ENCODE measurements at regions not wholly inside any gene's neighbourhood (a gene's known extent, or its start where the extent isn't known, plus 50 kb on each side); places are given as distances from the start of the nearest gene placed in this dataset.

DNA sequence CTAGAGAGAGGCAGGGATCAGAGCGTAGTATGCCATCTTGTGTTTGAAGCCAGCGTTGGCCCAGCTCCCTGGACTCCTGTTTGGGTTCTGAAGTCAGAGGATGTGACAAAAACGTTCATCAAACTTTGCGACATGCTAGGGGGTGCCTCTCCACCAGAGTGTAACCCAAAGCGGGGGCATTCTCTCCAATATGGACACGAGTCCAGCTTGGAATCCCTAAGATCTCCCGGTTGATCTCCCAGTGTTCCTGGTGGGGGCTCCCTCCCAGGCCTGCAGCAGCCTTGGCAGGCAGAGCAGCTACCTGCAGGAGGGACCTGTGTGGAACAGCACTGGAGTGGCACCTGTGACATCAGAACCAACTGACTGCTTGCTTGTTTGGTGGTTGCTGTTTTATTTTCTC lies 218.8 kb upstream of the ECI2 start:
- in situ Hi-C loops (cut with MboI; ENCODE audit: low sequenced_read_pairs, unreplicated experiment), result no loop called here
- no peak for DNase-seq (ENCODE audit: low spot score)
- TF ChIP-seq, protein P1, sequence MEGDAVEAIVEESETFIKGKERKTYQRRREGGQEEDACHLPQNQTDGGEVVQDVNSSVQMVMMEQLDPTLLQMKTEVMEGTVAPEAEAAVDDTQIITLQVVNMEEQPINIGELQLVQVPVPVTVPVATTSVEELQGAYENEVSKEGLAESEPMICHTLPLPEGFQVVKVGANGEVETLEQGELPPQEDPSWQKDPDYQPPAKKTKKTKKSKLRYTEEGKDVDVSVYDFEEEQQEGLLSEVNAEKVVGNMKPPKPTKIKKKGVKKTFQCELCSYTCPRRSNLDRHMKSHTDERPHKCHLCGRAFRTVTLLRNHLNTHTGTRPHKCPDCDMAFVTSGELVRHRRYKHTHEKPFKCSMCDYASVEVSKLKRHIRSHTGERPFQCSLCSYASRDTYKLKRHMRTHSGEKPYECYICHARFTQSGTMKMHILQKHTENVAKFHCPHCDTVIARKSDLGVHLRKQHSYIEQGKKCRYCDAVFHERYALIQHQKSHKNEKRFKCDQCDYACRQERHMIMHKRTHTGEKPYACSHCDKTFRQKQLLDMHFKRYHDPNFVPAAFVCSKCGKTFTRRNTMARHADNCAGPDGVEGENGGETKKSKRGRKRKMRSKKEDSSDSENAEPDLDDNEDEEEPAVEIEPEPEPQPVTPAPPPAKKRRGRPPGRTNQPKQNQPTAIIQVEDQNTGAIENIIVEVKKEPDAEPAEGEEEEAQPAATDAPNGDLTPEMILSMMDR (IDR thresholded peaks at IDR 0.05; ENCODE audit: borderline replicate concordance, control extremely low read depth, extremely low read depth, insufficient read depth, missing control alignments), result no peak

DNA sequence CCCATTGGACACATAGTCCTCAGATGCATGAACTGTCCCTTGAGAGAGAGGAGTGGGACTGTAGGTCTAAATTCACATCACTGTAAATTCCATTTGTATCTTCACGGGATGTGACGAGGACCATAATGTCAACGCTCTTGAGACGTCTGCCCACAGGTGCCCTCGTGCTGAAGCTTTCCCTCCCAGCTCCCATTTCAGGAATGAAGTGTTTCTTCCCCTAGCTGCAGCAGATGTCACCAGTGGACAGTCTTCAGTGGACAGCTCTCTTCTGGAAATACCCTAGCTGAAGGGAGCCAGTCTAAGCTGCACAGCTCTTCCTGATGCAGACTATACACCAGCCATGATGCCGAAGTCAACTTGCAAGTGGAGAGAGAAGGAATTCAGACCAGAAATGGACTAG lies 217.4 kb upstream of the ECI2 start:
- DNase-seq (ENCODE audit: low spot score), result no peak
- in situ Hi-C loops (cut with MboI; ENCODE audit: low sequenced_read_pairs, unreplicated experiment), result no loop called here
- TF ChIP-seq, protein P1 (IDR thresholded peaks at IDR 0.05; ENCODE audit: borderline replicate concordance, control extremely low read depth, extremely low read depth, insufficient read depth, missing control alignments), result no peak

DNA sequence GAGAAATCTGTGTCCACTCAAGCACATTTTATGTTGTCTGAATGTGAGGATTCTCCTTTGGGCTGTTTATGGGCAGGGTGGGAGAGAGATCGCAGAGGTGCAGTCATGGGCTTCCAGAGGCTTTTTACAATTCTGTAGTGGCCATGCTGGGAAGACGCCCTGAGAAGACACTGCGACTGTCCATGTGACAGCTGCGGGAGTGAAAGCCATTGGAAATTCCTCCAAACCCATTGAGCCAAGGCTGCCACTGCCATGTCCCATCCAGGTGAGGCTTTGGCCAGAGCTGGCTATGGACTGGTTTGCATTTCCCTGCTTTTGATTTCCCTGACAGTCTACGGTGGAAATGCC lies 216.9 kb upstream of the ECI2 start:
- TF ChIP-seq, protein P1 (IDR thresholded peaks at IDR 0.05; ENCODE audit: borderline replicate concordance, control extremely low read depth, extremely low read depth, insufficient read depth, missing control alignments), result no peak
- no peak for DNase-seq (ENCODE audit: low spot score)
- in situ Hi-C loops (cut with MboI; ENCODE audit: low sequenced_read_pairs, unreplicated experiment), result no loop called here

DNA sequence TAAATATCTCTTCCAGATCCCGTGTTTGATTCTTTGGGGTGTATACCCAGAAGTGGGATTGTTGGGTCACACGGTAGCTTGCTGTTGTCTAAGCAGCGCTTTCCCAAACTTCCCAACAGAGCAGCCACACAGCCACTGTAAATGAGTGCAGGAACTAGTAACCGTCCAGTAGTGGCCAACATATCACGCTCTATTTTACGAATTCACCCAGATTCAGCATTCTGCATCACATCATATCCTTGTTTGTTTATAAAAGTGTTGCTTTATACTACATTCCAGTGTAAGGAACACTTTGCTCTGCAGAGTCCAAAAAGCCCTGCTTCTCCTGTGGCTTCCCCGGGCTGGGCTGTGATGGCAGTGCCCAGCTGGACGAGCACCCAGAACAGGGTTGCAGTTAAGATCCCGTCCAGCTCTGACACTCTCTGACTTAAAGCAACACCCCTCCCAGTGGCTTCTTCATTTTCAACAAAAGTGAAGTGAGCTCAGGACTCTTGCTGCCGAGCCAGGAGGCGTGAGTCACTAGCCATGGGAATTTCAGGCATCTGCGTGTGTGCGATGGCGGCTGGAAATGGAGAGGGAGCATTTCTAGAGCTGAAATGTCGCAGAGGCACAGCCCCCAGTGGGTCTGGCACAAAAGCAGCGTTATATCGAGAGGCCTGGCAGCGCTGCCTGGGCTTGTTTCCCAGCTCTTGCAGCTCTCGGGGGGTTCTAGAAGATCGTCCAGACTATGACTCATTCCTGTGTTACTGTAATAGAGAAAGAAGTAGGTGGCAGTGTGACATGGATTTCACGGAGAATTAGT lies 216.3 kb upstream of the ECI2 start:
- in situ Hi-C loops (cut with MboI; ENCODE audit: low sequenced_read_pairs, unreplicated experiment), result no loop called here
- TF ChIP-seq, protein P1 (IDR thresholded peaks at IDR 0.05; ENCODE audit: borderline replicate concordance, control extremely low read depth, extremely low read depth, insufficient read depth, missing control alignments), result no peak
- no peak for DNase-seq (ENCODE audit: low spot score)

DNA sequence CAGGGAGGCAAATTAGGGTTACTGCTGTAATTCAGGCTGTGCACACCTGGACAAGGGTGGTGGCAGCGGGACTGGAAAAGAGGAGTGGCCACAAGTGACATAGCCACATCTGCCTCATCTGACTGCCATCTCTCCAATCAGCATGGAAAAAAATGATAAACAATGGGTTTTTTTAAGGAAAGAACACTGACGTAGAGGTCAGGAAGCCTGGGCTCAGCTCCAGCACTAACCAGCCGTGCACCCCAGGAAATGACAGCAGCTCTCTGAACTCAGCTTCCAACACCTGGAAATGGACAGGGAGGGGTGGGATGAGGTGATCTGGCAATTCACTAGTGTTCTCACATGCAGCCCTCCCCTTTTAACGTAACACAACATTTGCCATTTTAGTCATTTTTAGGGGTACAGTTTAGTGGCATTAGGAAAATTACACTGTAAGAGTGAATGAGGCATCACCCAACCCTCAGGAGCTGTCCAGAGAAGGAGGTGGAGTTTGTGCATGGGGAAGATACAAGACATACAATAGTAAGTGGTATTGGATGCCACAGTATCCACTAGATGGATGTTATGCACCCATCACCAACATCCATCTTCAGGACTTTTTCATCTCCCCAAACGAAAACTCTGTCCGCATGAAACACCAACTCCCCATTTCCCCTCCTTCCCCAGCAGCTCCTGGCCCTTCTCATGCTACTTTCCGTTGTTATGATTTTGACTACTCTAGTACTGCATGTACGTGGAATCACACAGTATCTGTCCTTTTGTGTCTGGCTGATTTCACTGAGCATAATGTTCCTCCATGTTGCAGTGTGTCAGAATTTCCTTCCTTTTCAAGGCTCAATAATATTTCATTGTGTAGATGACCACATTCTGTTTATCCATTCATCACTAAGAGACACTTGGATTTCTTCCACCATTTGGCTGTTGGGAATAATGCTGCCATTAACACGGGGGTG lies 215.5 kb upstream of the ECI2 start:
- DNase-seq (ENCODE audit: low spot score), result no peak
- TF ChIP-seq, protein P1 (IDR thresholded peaks at IDR 0.05; ENCODE audit: borderline replicate concordance, control extremely low read depth, extremely low read depth, insufficient read depth, missing control alignments), result no peak
- in situ Hi-C loops (cut with MboI; ENCODE audit: low sequenced_read_pairs, unreplicated experiment), result no loop called here

DNA sequence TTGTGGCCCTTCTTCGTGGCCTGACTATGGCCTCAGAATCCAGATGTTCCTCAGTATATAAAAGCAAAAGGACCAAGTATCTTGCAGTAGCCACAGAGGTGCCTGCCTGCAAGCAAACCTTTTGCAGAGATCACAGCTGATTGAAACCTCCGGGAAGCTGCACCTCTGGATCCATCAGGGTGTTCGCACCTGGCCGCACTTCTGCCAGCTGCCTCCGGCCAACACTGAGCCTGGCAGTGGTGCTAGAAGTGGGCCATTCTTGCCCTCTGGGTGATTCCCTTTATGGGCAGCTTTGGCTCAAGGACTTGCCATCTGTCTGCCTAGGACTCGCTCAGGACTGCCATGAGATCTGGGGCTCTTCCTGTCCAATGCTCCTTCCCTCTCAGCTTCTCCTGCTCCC lies 214.6 kb upstream of the ECI2 start:
- in situ Hi-C loops (cut with MboI; ENCODE audit: low sequenced_read_pairs, unreplicated experiment), result no loop called here
- no peak for DNase-seq (ENCODE audit: low spot score)
- TF ChIP-seq, protein P1 (IDR thresholded peaks at IDR 0.05; ENCODE audit: borderline replicate concordance, control extremely low read depth, extremely low read depth, insufficient read depth, missing control alignments), result no peak
